GM18505 (cell line): ENCODE measurements at regions not wholly inside any gene's neighbourhood (a gene's known extent, or its start where the extent isn't known, plus 50 kb on each side); places are given as distances from the start of the nearest gene placed in this dataset.

Source experiments
- ATAC-seq: cut with Tn5 transposase; IDR thresholded peaks from one replicate; pipeline ENCODE4 v1.9.1; 2021; ENCODE audit not compliant: unreplicated experiment
- POLR2A ChIP-seq: IDR thresholded peaks from 4 replicates; pipeline ENCODE4 v1.6.1; 2011; ENCODE audit warnings: borderline replicate concordance; ENCODE audit not compliant: insufficient read depth, insufficient read length; ENCODE audit errors: extremely low read depth

DNA sequence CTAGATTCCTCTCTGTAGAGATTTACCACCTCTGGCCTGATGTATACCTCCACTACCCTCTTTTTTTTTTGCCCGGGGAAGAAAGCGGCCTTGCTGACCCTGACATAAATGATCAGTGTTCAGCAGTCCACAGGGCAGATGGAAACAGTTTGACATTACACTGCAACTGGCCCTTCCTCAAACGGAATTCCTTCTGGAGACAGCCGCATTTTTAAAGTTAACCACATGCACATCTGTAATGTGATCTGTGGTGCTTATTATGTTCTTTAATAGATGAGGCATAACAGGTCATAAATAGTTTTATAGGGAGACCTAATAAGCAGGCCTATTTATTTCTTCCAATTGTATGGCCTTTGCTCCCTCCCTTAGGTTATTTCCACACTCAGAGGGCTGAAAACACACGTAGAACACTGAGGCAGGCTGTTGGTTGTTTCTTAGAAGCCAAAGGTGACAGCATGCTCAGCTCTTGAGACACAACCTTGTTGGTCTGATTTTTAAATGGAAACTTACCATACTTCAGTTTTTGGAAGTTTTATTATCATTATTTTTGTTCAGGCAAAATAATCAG lies 84.0 kb upstream of the APC start:
- TF ChIP-seq POLR2A: no peak
- ATAC-seq: no peak

DNA sequence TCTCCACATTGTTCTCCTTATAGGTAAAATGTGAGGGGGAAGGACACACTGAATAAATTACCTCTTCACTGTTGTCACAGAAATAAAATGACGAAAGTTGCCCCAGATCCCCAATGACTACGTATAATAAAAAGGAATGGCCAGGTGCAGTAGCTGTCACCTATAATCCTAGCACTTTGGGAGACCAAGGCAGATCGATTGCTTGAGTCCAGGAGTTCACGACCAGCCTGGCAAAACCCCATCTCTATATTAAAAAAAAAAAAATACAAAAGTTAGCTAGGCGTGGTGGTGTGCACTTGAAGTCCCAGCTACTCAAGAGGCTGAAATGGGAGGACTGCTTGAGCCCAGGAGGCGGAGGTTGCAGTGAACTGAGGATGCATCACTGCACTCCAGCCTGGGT lies 82.2 kb upstream of the APC start:
- TF ChIP-seq POLR2A: no peak
- ATAC-seq: no peak

DNA sequence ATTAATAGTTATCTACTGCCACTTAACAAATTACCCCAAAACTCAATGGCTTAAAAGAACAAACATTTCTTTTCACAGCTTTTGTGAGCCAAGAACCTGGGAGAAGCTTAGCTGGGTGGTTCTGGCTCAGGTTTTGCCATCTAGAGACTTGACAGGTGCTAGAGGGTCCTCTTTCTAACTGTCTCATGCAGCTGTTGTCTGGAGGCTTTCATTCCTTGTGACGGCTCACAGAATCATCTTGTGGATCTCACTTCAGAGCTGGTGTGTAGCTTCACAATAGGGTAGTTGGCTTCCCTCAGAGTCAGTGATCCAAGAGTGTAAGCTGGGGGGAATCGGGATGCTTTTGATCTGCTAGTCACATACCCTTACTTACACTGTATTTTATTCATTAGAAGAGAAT lies 81.2 kb upstream of the APC start:
- no peak for ATAC-seq
- no peak for TF ChIP-seq POLR2A

- no peak for TF ChIP-seq POLR2A
- ATAC-seq: no peak
Measured at GRCh38 chr5:112657804-112658203, 79.9 kb upstream of the APC start.

DNA sequence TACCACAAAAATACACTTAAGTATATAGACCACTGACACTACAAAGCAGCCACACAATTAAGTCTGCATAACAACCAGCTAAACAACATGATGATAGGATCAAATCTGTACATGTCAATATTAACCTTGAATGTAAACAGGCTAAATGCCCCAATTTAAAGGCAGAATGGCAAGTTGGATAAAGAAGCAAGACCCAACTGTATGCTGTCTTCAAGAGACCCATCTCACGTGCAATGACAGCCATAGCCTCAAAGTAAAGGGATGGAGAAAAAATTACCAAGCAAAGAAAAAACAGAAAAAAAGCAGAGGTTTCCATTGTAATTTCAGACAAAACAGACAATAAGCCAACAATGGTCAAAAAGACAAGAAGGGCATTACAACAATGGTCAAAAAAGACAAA lies 77.3 kb upstream of the APC start:
- no peak for ATAC-seq
- no peak for TF ChIP-seq POLR2A

DNA sequence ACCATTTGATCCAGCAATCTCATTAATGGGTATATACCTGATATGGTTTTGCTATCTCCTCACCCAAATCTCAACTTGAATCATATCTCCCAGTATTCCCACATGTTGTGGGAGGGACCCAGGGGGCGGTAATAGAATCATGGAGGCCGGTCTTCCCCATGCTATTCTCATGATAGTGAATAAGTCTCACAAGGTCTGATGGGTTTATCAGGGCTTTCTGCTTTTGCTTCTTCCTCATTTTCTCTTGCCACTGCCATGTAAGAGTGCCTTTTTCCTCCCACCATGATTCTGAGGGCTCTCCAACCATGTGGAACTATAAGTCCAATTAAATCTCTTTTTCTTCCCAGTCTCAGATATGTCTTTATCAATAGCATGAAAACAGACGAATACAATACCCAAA lies 74.5 kb upstream of the APC start:
- TF ChIP-seq POLR2A: no peak
- no peak for ATAC-seq

- ATAC-seq: no peak
- TF ChIP-seq POLR2A: no peak
Measured at GRCh38 chr5:112668016-112668415, 69.7 kb upstream of the APC start.

- no peak for TF ChIP-seq POLR2A
- ATAC-seq: no peak
Measured at GRCh38 chr5:112668911-112669310, 68.8 kb upstream of the APC start.

DNA sequence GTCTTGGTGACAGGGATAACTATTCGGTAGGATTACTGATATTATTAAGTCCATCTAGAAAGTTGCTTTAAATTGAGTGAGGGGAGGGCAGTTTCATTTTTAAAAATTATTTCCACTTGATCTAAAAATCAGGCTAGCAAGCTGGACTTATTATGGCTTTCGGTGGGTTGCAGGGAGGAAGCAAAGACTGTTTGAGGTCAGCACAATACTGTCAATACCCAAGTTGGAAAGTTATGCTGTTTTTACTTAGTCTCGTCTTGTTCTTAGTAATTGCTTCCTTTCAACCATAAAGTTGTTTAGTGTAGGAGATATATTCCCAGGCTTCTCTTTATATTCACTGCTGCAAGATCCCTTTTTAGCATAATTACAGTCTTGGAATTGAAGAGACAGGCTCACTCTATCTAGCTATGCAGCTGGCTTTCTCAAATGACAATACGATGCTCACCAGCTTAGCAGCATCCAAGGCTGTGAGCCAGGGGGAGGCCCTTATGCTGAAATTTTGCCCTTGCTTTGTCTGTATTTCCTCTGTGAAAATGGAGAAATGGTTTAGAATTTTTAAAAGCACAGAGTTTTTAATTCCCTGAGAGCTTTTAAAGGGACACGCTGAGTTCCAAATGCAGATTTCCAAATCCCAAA lies 68.2 kb upstream of the APC start:
- no peak for ATAC-seq
- TF ChIP-seq POLR2A: no peak

GRCh38 chr5:112671687-112672086 lies 66.0 kb upstream of the APC start:
- TF ChIP-seq POLR2A: no peak
- no peak for ATAC-seq

GRCh38 chr5:112681481-112681908 lies 56.2 kb upstream of the APC start:
- no peak for TF ChIP-seq POLR2A
- ATAC-seq: no peak

GRCh38 chr5:112682621-112683061 lies 55.0 kb upstream of the APC start:
- ATAC-seq: no peak
- TF ChIP-seq POLR2A: no peak

DNA sequence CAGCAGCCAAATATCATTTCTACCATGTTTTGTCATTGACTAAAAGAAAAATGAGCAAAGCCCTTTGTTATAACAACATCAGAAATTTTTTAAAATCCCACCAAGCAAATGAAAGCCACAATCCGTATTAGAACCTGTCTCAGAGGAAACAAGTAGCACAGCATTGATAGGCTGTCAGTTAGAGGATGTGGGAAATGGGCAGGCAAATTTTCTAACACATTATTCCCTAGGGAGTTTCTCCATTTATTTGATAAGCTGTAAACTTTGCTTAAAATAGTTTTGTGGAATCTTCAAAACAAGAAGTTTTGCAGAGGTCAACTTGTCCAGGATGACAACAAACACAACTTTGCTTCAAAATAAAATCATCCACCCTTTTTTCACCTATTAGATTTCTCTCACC lies 53.6 kb upstream of the APC start:
- ATAC-seq: no peak

GRCh38 chr5:112684737-112685136 lies 52.9 kb upstream of the APC start:
- ATAC-seq: no peak
- no peak for TF ChIP-seq POLR2A

More for the DNA sequence above, 53.6 kb upstream of the APC start:
- no peak for TF ChIP-seq POLR2A
